ENCODE measurements at regions not wholly inside any gene's neighbourhood (a gene's known extent, or its start where the extent isn't known, plus 50 kb on each side); places are given as distances from the start of the nearest gene placed in this dataset.
A peak's percentile ranks its signal among the peaks of the same experiment; 100 is the strongest.

GRCh38 chr21:35426469-35426868, 377.4 kb upstream of the RUNX1 start:
- no peak for DNase-seq
- H3K4me3 ChIP-seq (ENCODE audit: control insufficient read depth in 1 of 2, extremely low read depth in 1 of 2, low read length in 1 of 2) = no peak overlapping the region
- H3K27ac ChIP-seq (ENCODE audit: low read length) = no peak overlapping the region
- ATAC-seq (replicated peaks in 1 of 4) = no peak
- Mint-ChIP-seq H3K27ac (peak overlapping the region in 1 of 2 donors; percentile 3), H3K9me3 (peaks cover 0 to 14% (median 8%) of the 10 kb centered on the region in 3 donors), H3K27me3 (peaks cover 0 to 21% of the 10 kb centered on the region in 2 donors), H3K4me1 (peaks cover 24 to 28% (median 25%) of the 10 kb centered on the region in 3 donors), H3K4me3 (no peak overlapping the region), H3K36me3 (no peaks in the 10 kb centered on the region)
- H3K27me3 ChIP-seq (replicated peaks in 1 of 2; ENCODE audit: control insufficient read depth in 2 of 2, extremely low read depth in 1 of 2, insufficient read depth in 2 of 2, low read length in 1 of 2) = peaks cover 0 to 15% of the 10 kb centered on the region in 2 experiments
- H3K36me3 ChIP-seq (ENCODE audit: control insufficient read depth in 2 of 2, extremely low read depth in 1 of 2, insufficient read depth in 1 of 2, low read length in 1 of 2) = no peaks in the 10 kb centered on the region
- ChIA-PET POLR2A (interaction anchor here in 1 of 2 donors (0.6 to 0.7 kb wide), 2 partner anchors 104 to 153 kb away, joined by 3 to 4 read pairs; no protein-coding TSS in a partner anchor), CTCF (interaction anchor here in 1 of 2 donors (0.7 kb wide), 1 partner anchor 8 kb away, joined by 3 read pairs; no protein-coding TSS in a partner anchor)
- WGBS (ENCODE audit: insufficient coverage) = no CpG with 5 or more reads among the region's 3 CpGs
- peaks cover 8 to 23% of the 10 kb centered on the region in 2 experiments for H3K4me1 ChIP-seq (ENCODE audit: control insufficient read depth in 1 of 2, extremely low read depth in 1 of 2, insufficient read depth in 2 of 2, low read length in 2 of 2)
- peaks cover 2% of the 10 kb centered on the region for H3K9me3 ChIP-seq

- H3K27me3 ChIP-seq (replicated peaks in 1 of 2; ENCODE audit: control insufficient read depth in 2 of 2, extremely low read depth in 1 of 2, insufficient read depth in 2 of 2, low read length in 1 of 2) = peaks cover 0 to 10% of the 10 kb centered on the region in 2 experiments
Measured at GRCh38 chr21:35424122-35424521, 375.0 kb upstream of the RUNX1 start.

GRCh38 chr21:35423709-35424108, 374.6 kb upstream of the RUNX1 start:
- ChIA-PET CTCF (no interaction called here), POLR2A (no interaction called here)
- Histone ChIP-seq H3K27me3 (replicated peaks in 1 of 2; ENCODE audit: control insufficient read depth in 2 of 2, extremely low read depth in 1 of 2, insufficient read depth in 2 of 2, low read length in 1 of 2) (peaks cover 0 to 9% of the 10 kb centered on the region in 2 experiments), H3K27ac (ENCODE audit: low read length) (no peak overlapping the region), H3K4me1 (ENCODE audit: control insufficient read depth in 1 of 2, extremely low read depth in 1 of 2, insufficient read depth in 2 of 2, low read length in 2 of 2) (peaks cover 7 to 18% of the 10 kb centered on the region in 2 experiments), H3K4me3 (ENCODE audit: control insufficient read depth in 1 of 2, extremely low read depth in 1 of 2, low read length in 1 of 2) (no peak overlapping the region), H3K9me3 (peaks cover 2% of the 10 kb centered on the region), H3K36me3 (ENCODE audit: control insufficient read depth in 2 of 2, extremely low read depth in 1 of 2, insufficient read depth in 1 of 2, low read length in 1 of 2) (no peaks in the 10 kb centered on the region)
- Mint-ChIP-seq H3K4me1 (peaks cover 20 to 21% (median 21%) of the 10 kb centered on the region in 3 donors), H3K27me3 (peaks cover 0 to 9% of the 10 kb centered on the region in 2 donors), H3K9me3 (peaks cover 3 to 16% (median 6%) of the 10 kb centered on the region in 3 donors), H3K4me3 (no peak overlapping the region), H3K27ac (no peak overlapping the region), H3K36me3 (no peaks in the 10 kb centered on the region)
- no CpG with 5 or more reads among the region's 1 CpG for WGBS (ENCODE audit: insufficient coverage)
- ATAC-seq (replicated peaks in 1 of 4) (no peak), DNase-seq (no peak)

More at GRCh38 chr21:35424122-35424521, 375.0 kb upstream of the RUNX1 start:
- Mint-ChIP-seq H3K4me1 (peaks cover 24 to 25% (median 25%) of the 10 kb centered on the region in 3 donors), H3K27ac (no peak overlapping the region), H3K9me3 (peaks cover 3 to 16% (median 6%) of the 10 kb centered on the region in 3 donors), H3K4me3 (no peak overlapping the region), H3K36me3 (no peaks in the 10 kb centered on the region), H3K27me3 (peaks cover 0 to 12% of the 10 kb centered on the region in 2 donors)
- Histone ChIP-seq H3K9me3 (peaks cover 2% of the 10 kb centered on the region), H3K27ac (ENCODE audit: low read length) (no peak overlapping the region), H3K4me1 (ENCODE audit: control insufficient read depth in 1 of 2, extremely low read depth in 1 of 2, insufficient read depth in 2 of 2, low read length in 2 of 2) (peaks cover 8 to 22% of the 10 kb centered on the region in 2 experiments), H3K36me3 (ENCODE audit: control insufficient read depth in 2 of 2, extremely low read depth in 1 of 2, insufficient read depth in 1 of 2, low read length in 1 of 2) (no peaks in the 10 kb centered on the region), H3K4me3 (ENCODE audit: control insufficient read depth in 1 of 2, extremely low read depth in 1 of 2, low read length in 1 of 2) (no peak overlapping the region)
- ChIA-PET POLR2A (no interaction called here), CTCF (no interaction called here)
- WGBS (ENCODE audit: insufficient coverage) = no CpG with 5 or more reads among the region's 3 CpGs
- no peak for ATAC-seq (replicated peaks in 1 of 4)
- DNase-seq = no peak

- peaks cover 0 to 6% of the 10 kb centered on the region in 2 donors for H3K27me3 Mint-ChIP-seq
- no peaks in the 10 kb centered on the region for H3K36me3 Mint-ChIP-seq
- Histone ChIP-seq H3K4me3 (ENCODE audit: control insufficient read depth in 1 of 2, extremely low read depth in 1 of 2, low read length in 1 of 2) (no peak overlapping the region), H3K36me3 (ENCODE audit: control insufficient read depth in 2 of 2, extremely low read depth in 1 of 2, insufficient read depth in 1 of 2, low read length in 1 of 2) (no peaks in the 10 kb centered on the region), H3K4me1 (ENCODE audit: control insufficient read depth in 1 of 2, extremely low read depth in 1 of 2, insufficient read depth in 2 of 2, low read length in 2 of 2) (peaks cover 0 to 5% of the 10 kb centered on the region in 2 experiments), H3K27me3 (replicated peaks in 1 of 2; ENCODE audit: control insufficient read depth in 2 of 2, extremely low read depth in 1 of 2, insufficient read depth in 2 of 2, low read length in 1 of 2) (peaks cover 0 to 2% of the 10 kb centered on the region in 2 experiments), H3K27ac (ENCODE audit: low read length) (no peak overlapping the region), H3K9me3 (peaks cover 2% of the 10 kb centered on the region)
- H3K27ac Mint-ChIP-seq = no peak overlapping the region
- peaks cover 5 to 7% (median 6%) of the 10 kb centered on the region in 3 donors for H3K4me1 Mint-ChIP-seq
- CTCF ChIA-PET = no interaction called here
- DNase-seq = no peak
- H3K4me3 Mint-ChIP-seq = no peak overlapping the region
- H3K9me3 Mint-ChIP-seq = peaks cover 3 to 16% (median 6%) of the 10 kb centered on the region in 3 donors
- POLR2A ChIA-PET = no interaction called here
- ATAC-seq (replicated peaks in 1 of 4) = no peak
Measured at GRCh38 chr21:35422011-35422410, 372.9 kb upstream of the RUNX1 start.

GRCh38 chr21:35421221-35421620, 372.1 kb upstream of the RUNX1 start:
- Histone ChIP-seq H3K9me3 (peaks cover 2% of the 10 kb centered on the region), H3K27me3 (replicated peaks in 1 of 2; ENCODE audit: control insufficient read depth in 2 of 2, extremely low read depth in 1 of 2, insufficient read depth in 2 of 2, low read length in 1 of 2) (no peaks in the 10 kb centered on the region), H3K4me3 (ENCODE audit: control insufficient read depth in 1 of 2, extremely low read depth in 1 of 2, low read length in 1 of 2) (no peak overlapping the region), H3K27ac (ENCODE audit: low read length) (no peak overlapping the region), H3K36me3 (ENCODE audit: control insufficient read depth in 2 of 2, extremely low read depth in 1 of 2, insufficient read depth in 1 of 2, low read length in 1 of 2) (no peaks in the 10 kb centered on the region), H3K4me1 (ENCODE audit: control insufficient read depth in 1 of 2, extremely low read depth in 1 of 2, insufficient read depth in 2 of 2, low read length in 2 of 2) (peaks cover 0 to under 1% of the 10 kb centered on the region in 2 experiments)
- ATAC-seq (replicated peaks in 1 of 4) = no peak
- Mint-ChIP-seq H3K4me1 (no peaks in the 10 kb centered on the region), H3K27me3 (no peaks in the 10 kb centered on the region), H3K9me3 (peaks cover 3 to 16% (median 6%) of the 10 kb centered on the region in 3 donors), H3K36me3 (no peaks in the 10 kb centered on the region), H3K4me3 (no peak overlapping the region), H3K27ac (no peak overlapping the region)
- ChIA-PET POLR2A (no interaction called here), CTCF (no interaction called here)
- no peak for DNase-seq
- WGBS (ENCODE audit: insufficient coverage) = 90% methylated on average over 3 of the region's 5 CpGs

GRCh38 chr21:35420656-35421055, 371.6 kb upstream of the RUNX1 start:
- Histone ChIP-seq H3K27ac (ENCODE audit: low read length) (no peak overlapping the region), H3K4me3 (ENCODE audit: control insufficient read depth in 1 of 2, extremely low read depth in 1 of 2, low read length in 1 of 2) (no peak overlapping the region), H3K27me3 (replicated peaks in 1 of 2; ENCODE audit: control insufficient read depth in 2 of 2, extremely low read depth in 1 of 2, insufficient read depth in 2 of 2, low read length in 1 of 2) (no peaks in the 10 kb centered on the region), H3K9me3 (peaks cover 2% of the 10 kb centered on the region), H3K4me1 (ENCODE audit: control insufficient read depth in 1 of 2, extremely low read depth in 1 of 2, insufficient read depth in 2 of 2, low read length in 2 of 2) (no peaks in the 10 kb centered on the region), H3K36me3 (ENCODE audit: control insufficient read depth in 2 of 2, extremely low read depth in 1 of 2, insufficient read depth in 1 of 2, low read length in 1 of 2) (no peaks in the 10 kb centered on the region)
- peaks cover 3 to 16% (median 6%) of the 10 kb centered on the region in 3 donors for H3K9me3 Mint-ChIP-seq
- 57% methylated on average over 1 of the region's 2 CpGs for WGBS (ENCODE audit: insufficient coverage)
- ATAC-seq (replicated peaks in 1 of 4) (no peak), DNase-seq (no peak)
- POLR2A ChIA-PET = interaction anchor here in 1 of 2 donors (0.6 kb wide), 1 partner anchor 447 kb away, joined by 3 read pairs; no protein-coding TSS in a partner anchor
- no peaks in the 10 kb centered on the region for H3K4me1 Mint-ChIP-seq
- no peak overlapping the region for H3K4me3 Mint-ChIP-seq
- no peak overlapping the region for H3K27ac Mint-ChIP-seq
- H3K27me3 Mint-ChIP-seq = no peaks in the 10 kb centered on the region
- no peaks in the 10 kb centered on the region for H3K36me3 Mint-ChIP-seq
- CTCF ChIA-PET = no interaction called here
